ENCODE measurements at regions not wholly inside any gene's neighbourhood (a gene's known extent, or its start where the extent isn't known, plus 50 kb on each side); places are given as distances from the start of the nearest gene placed in this dataset.
"Not testable (repeated sequence)": the region's sequence is repeated elsewhere in the genome, so short reads cannot be mapped to it uniquely, and the experiment has no call there.

- DNase-seq: not testable (repeated sequence)
Observed at GRCh38 chr9:65418966-65419365, 134.0 kb upstream of the FOXD4L5 start.

DNA sequence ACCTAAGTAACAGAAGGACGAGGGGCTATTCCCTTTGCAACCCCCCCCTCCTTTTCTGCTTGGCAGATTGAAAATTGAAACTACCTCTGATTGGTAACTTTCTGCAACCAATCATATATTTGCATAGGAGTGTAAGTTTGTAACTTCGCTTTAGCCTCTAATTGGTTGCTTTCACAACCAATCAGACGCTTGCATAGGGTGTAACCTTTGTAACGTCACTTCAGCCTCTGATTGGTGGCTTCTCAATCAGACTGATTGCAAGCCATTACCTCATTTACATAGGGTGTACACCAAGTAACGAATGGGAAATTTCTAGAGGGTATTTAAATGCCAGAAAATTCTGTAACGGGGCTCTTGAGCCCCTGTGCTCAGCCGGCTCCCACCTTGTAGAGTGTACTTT lies 131.9 kb upstream of the FOXD4L5 start:
- not testable (repeated sequence) for DNase-seq

GRCh38 chr9:65414249-65414648 lies 129.2 kb upstream of the FOXD4L5 start:
- not testable (repeated sequence) for DNase-seq

GRCh38 chr9:65413371-65413770 lies 128.4 kb upstream of the FOXD4L5 start:
- DNase-seq: not testable (repeated sequence)

- DNase-seq: no peak
Observed at GRCh38 chr9:65411901-65412300, 126.9 kb upstream of the FOXD4L5 start.

- no peak for DNase-seq
Observed at GRCh38 chr9:65411336-65411735, 126.3 kb upstream of the FOXD4L5 start.

DNA sequence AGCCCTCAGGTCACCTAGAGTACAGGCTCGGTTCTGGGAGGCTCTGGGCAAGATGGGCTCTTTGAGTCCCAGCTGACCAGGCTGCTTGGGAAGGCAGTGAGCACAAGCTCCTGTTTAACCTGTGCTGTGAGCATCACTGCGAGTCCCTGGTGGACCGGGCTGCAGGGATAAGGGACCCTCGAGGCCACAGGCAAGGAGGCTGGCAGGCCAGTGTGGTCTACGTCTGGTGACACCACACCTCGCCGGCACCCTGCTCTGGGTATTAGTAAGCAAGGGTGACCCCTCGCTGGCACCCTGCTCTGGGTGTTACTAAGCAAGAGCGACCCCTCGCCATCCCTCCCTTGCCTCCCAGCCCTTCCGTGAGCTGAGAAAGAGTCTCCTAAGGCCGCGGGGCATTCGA lies 125.9 kb upstream of the FOXD4L5 start:
- no peak for DNase-seq

GRCh38 chr9:65409471-65409980 lies 124.5 kb upstream of the FOXD4L5 start:
- no peak for DNase-seq

DNA sequence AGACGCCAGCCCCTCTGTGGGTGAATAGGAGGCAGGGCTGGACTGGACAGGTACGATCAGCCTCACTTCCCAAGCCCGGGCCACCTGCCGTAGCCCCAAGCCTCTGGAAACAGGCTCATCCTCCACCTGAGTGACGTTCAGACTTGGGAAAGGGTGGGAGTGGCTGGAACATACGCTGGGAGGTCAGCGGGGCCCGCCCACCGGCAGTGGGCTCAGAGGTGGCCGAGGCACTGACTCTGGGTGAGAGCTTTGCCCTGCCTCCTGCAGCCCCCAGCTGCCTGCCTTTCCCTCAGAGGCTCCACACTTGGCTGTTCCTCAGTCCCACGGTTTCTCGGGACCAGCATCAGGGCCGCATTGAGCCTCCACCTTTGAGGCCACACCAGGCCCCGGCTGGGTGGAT lies 123.8 kb upstream of the FOXD4L5 start:
- not testable (repeated sequence) for DNase-seq

DNA sequence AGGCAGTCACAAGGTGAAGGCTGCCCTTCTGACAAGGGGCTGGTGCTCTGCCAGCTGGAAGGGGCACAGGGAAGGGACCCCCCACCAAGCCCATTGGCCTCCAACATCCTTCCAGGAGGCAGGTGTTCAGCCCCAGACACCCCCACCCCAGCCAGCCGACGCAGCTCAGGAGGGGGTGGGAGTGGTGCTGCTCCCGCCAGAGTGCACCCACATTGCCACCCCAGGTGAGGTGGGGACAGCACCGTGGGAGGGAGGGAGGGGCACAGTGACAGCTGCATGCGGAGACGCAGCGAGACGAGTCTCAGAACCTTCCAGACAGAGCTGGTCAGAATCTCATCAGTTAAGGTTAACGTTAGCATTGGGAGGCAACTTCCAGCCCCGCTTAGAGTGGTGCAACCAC lies 121.6 kb upstream of the FOXD4L5 start:
- not testable (repeated sequence) for DNase-seq

GRCh38 chr9:65405766-65406165 lies 120.8 kb upstream of the FOXD4L5 start:
- not testable (repeated sequence) for DNase-seq

DNA sequence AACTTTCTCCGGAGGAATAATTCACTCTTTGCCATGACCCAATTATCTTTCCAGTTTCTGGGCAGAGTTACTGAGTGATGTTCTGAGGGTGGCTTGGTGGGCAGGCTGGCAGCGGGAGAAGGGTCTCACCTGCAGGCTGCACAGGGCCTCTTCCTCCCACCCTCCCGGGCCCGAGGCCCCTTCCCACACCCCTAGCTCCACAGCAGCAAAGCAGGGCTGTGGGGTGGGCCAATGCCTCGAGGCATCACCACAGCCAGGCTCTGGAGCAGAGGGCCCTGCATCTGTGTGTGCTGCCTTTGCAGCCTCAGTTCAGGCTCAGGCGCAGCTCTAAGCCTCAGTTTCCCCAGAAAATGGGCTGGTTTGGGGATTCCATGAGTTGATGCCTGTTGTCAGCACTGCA lies 120.2 kb upstream of the FOXD4L5 start:
- no peak for DNase-seq

DNA sequence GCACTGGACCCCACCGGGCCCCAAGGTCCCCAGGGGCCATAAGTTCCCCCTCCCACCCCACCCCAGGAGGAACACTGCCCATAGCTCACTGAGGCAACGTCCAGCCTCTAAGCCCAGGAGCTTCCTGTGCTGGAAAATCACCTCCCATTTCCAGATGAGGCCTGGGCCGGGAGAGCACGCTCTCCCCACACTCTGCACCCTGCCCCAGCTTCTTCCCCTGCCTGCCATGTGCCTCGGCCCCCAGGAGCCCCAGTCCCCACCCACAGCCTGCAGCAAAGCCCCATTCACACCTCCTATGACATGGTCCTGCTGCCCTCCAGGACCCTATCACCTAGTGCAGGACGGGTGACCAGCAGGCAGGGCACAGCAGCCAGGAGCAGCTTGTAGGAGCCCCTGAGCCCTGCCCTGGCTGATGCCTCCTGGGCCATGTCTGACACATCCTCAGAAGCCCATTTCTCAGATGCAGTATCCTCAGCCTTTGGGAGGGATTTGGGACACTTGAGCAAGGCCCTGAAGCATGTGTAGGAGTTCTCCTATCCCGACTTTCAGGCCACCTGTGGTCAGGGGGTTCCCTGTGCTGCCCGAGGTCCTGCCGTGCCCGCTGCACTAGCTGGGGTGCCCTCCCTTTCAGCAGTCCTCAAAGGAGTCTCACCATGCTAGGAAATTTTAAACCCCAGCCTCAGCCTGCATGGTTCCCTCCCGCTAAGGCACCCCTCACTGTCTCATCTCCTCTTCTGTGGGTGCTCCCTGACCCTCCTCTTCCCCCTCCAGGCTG lies 119.4 kb upstream of the FOXD4L5 start:
- no peak for DNase-seq

DNA sequence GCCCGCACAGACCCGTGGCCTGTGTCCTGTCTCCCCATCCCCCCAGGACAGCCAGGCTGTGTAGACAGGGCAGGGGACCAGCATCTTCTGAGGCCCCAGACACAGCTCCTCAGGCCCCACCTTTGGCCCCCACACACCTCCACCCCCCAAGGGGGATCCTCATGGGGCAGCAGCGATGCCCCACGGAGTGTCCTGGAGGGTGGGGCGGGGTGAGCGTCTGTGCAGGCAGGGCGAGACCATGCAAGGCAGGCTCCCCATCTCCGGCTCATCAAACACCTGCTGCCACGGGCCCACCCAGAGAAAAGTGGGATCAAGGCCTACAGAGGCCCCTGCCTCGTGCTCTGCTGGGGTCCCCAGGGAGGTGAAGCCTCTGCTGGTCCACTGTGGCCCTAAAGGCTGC lies 118.7 kb upstream of the FOXD4L5 start:
- DNase-seq: no peak

DNA sequence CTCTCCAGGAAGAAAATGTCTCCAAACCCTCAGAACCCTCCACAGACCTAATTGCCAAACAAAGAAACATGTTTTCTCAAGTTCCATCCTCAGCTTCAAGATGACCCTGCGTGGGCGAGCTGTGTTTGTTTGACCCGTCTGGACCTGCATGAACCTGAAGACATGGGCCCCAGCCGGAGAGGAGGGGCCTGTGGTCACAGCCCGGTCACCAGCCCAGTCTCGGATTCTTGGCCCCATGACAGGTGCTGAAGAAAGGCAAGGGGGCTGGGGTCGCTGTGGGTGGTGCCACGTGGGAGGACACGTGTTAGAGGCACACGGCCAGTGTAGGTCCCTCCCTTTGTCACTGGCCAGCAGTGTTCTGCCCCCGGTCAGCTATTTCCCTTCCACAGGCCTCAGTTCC lies 118.1 kb upstream of the FOXD4L5 start:
- not testable (repeated sequence) for DNase-seq

GRCh38 chr9:65402206-65402870 lies 117.3 kb upstream of the FOXD4L5 start:
- not testable (repeated sequence) for DNase-seq

DNA sequence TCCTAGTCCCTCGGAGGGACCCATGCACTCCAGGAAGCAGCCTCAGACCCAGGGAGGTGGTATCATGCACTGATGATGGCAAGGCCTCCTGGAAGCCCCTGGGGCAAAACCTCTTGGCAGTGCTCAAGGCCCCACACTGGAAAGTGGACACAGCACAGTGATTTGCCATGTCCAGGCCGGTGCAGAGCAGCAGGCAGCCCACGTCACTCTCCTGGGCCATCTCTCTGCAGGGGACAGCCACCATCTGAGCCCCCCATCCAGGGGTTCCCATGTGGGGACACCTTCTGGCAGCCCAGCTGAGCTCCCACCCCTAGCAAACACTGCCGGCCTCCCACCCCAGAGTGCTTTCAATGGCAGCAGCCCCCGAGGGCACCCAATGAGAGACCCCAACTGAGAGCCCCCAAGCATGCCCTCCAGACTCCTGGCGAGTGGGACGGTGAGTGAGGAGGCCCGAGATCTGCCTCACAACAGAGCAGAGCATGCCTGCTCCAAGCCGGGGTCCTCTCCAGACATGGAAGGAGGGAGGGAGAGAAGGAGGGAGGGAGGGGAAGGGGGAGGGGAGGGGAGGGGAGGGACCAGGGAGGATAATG lies 116.5 kb upstream of the FOXD4L5 start:
- DNase-seq: not testable (repeated sequence)

DNA sequence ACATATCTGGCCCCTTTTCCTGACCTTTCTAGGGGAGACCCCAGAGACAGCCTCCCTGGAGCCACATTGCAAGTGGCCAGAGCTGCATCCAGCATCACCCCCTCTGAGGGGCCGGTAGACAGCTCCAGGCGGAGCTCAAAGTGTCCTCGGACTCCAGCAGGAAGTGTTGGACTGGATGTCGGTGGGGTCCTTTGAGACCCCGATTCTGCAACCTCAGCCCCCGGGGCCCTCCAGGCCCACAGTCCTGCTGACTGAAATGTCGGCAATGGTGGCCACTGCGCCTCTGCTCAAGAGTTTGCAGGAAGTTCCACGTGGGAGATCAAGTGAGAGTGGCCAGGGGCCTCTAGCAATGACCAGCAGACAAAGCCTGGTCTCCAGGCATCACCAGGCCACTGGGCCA lies 115.9 kb upstream of the FOXD4L5 start:
- DNase-seq: no peak

DNA sequence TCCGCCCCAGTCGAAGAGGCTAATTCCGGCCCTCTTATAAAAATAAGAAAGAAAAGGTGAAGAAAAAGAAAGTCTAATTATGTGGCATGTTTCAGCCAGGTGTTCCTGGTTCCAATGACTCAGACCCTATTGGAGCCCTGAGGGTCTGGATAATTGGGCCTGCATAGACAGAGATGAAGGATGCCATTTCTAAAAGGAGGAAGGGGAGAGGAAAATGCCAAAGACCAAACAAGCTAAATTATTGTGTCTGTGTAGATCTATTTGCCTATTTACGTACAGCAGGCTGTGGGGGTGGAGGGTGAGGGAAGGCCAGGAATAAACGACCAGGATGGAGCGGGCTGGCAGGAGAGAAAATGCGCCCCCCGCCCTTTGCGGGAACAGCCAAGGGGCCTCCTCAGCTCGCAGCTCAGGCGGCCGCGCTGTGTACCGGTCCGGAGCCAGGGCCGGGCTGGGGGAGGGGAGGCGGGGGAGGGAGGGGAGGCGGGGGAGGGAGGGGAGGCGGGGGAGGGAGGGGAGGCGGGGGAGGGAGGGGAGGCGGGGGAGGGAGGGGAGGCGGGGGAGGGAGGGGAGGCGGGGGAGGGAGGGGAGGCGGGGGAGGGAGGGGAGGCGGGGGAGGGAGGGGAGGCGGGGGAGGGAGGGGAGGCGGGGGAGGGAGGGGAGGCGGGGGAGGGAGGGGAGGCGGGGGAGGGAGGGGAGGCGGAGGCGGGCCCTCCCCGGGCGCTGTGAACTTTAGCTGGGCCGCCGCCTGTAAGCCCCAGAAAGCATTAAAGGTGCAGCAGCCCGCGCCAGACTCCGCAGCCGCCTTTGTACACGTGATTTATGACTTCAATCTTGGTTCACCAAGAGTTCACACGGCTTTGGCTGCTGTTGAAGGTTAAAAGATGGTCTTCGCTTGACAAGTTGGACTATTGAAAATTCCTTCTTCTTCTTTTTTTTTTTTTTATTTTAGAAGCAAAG lies 113.0 kb upstream of the FOXD4L5 start:
- DNase-seq: not testable (repeated sequence)

GRCh38 chr9:65397226-65397625 lies 112.2 kb upstream of the FOXD4L5 start:
- not testable (repeated sequence) for DNase-seq

DNA sequence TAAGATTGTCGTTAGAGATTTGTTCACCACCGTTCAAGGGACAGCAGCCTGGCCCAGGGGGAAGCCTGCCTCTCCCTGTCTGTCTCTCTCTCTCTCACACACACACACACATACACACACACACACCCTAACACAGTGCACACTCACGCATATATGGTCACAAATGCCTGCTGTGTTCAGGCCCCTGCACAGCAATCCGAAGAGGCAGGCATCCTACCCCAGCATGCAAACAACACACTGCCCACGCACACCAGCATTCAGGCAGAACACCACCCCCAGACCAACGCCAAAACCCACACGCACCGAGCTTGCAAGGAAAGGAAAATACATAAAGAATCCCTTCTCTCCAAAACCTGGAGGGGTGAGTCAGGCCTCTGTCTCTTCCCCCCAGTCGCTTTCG lies 111.6 kb upstream of the FOXD4L5 start:
- DNase-seq: not testable (repeated sequence)

DNA sequence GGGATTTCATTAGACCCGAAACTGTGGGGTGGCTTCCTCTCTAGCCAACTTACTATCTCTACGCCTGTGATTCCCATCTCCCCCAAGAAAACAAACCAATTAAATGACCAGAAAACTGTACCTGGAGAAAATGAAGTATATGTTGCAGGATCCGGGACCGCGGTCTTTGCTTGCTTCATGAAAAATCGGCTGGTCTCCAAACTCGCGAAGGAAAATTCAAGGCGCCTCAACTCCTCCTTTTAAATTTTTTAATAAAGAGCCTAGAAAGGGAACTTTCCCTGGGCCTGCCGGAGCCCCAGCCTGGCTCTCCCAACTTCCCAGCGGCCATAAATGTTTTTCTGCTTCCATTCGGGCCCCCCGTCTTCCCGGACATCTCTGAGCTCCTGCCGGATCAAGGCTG lies 110.8 kb upstream of the FOXD4L5 start:
- not testable (repeated sequence) for DNase-seq

All from right kidney (tissue), 1 donor.